HCT116 (cell line): ENCODE measurements at regions not wholly inside any gene's neighbourhood (a gene's known extent, or its start where the extent isn't known, plus 50 kb on each side); places are given as distances from the start of the nearest gene placed in this dataset.

Experiments
- ATAC-seq: fragments of 200-7000 bp; cut with Tn5 transposase; 2 replicates; pipeline ENCODE4 v1.9.1; 2020; ENCODE audit warnings: mild to moderate bottlenecking, moderate library complexity
- BruUV-seq: library from RNA; stranded (reverse); fragments of 400-500 nt; replicated peaks from 2 replicates; lab custom pipeline; 2021; lab: Mats Ljungman, UMichigan
- CTCF ChIA-PET: fragments of 300-600 bp; sonication (Branson Sonifier 250); formaldehyde crosslinking; loops from one replicate; lab custom pipeline; 2021; ENCODE audit warnings: antibody characterized with exemption; lab: Charles Lee
- POLR2A ChIA-PET: fragments of 300-600, 350-600 bp; sonication (Branson Sonifier 250); formaldehyde crosslinking; loops from one replicate; lab custom pipeline; 2021; ENCODE audit warnings: antibody characterized with exemption; lab: Charles Lee
- RAD21 ChIA-PET, 2 experiments: fragments of 300-600 bp; sonication (Branson Sonifier 250); formaldehyde crosslinking; loops; one replicate each; lab custom pipeline; 2023; ENCODE audit warnings: low total read pairs in 2 of 2; ENCODE audit not compliant: uncharacterized antibody in 2 of 2, unreplicated experiment in 2 of 2, low non-redundant PET in 1 of 2; lab: Charles Lee
- DNase-seq: peaks from one replicate; pipeline ENCODE4 v3.0.0-alpha.2; 2010; ENCODE audit warnings: low read depth, low spot score
- H2AFZ ChIP-seq: fragments of 200-600 bp; shearing (Covaris generic), sonication (generic); 2 replicates; pipeline ENCODE4 v1.6.1; 2017; ENCODE audit warnings: low read depth, mixed run types, mixed read lengths, antibody characterized with exemption, low read length; ENCODE audit not compliant: poor library complexity, severe bottlenecking
- H3K27ac ChIP-seq: 2 replicates; pipeline ENCODE4 v1.5.1; 2012; ENCODE audit warnings: low read depth, low read length
- H3K27me3 ChIP-seq: fragments of 200-600 bp; sonication (generic); 2 replicates; pipeline ENCODE4 v1.6.1; 2016; ENCODE audit warnings: mixed run types, low read length, mixed read lengths; ENCODE audit not compliant: insufficient read depth
- H3K36me3 ChIP-seq, 2 experiments: fragments of 200-500 bp in 1 of 2; fragments of 200-600 bp in 1 of 2; sonication (Bioruptor generic) in 1 of 2; sonication (generic) in 1 of 2; 2 replicates each; pipeline versions ENCODE4 v1.5.1 to v1.6.1; 2014 to 2016; ENCODE audit warnings: low read length in 2 of 2, inconsistent platforms in 1 of 2, mixed read lengths in 1 of 2, mixed run types in 1 of 2; ENCODE audit not compliant: insufficient read depth in 2 of 2, control insufficient read depth in 1 of 2
- H3K4me1 ChIP-seq, 2 experiments: fragments of 200-600 bp in 1 of 2; sonication (generic) in 1 of 2; 2 replicates each; pipeline versions ENCODE4 v1.5.1 to v1.6.1; 2012 to 2017; ENCODE audit warnings: low read length in 2 of 2, inconsistent platforms in 1 of 2, mild to moderate bottlenecking in 1 of 2, mixed read lengths in 1 of 2, mixed run types in 1 of 2, moderate library complexity in 1 of 2; ENCODE audit not compliant: insufficient read depth in 2 of 2, control insufficient read depth in 1 of 2
- H3K4me2 ChIP-seq: fragments of 200-600 bp; sonication (generic); 2 replicates; pipeline ENCODE4 v1.6.1; 2017; ENCODE audit warnings: mixed run types, low read length, mixed read lengths
- H3K4me3 ChIP-seq, 2 experiments: fragments of 200-600 bp in 1 of 2; sonication (generic) in 1 of 2; replicated peaks in 1 of 2; 2 replicates each; pipeline ENCODE4 v1.5.1; 2011 to 2016; ENCODE audit warnings: low read length in 2 of 2, control low read depth in 1 of 2, low read depth in 1 of 2, mild to moderate bottlenecking in 1 of 2, mixed read lengths in 1 of 2, mixed run types in 1 of 2
- H3K79me2 ChIP-seq: fragments of 200-600 bp; sonication (generic); 2 replicates; pipeline ENCODE4 v1.6.1; 2017; ENCODE audit warnings: mild to moderate bottlenecking, mixed run types, low read length, moderate library complexity, mixed read lengths; ENCODE audit not compliant: insufficient read depth
- H3K9ac ChIP-seq: fragments of 200-600 bp; sonication (generic); 2 replicates; pipeline ENCODE4 v1.6.1; 2016; ENCODE audit warnings: low read length, mixed read lengths
- H3K9me2 ChIP-seq: fragments of 200-600 bp; sonication (generic), shearing (Covaris generic); 2 replicates; pipeline ENCODE4 v1.6.1; 2017; ENCODE audit warnings: mixed run types, mild to moderate bottlenecking, moderate library complexity; ENCODE audit not compliant: insufficient read depth
- H3K9me3 ChIP-seq, 2 experiments: fragments of 200-500 bp in 1 of 2; fragments of 200-600 bp in 1 of 2; sonication (Bioruptor generic) in 1 of 2; sonication (generic) in 1 of 2; 2 replicates each; pipeline ENCODE4 v1.6.1; 2014 to 2017; ENCODE audit warnings: low read length in 2 of 2, mixed read lengths in 2 of 2, inconsistent platforms in 1 of 2, low read depth in 1 of 2, mild to moderate bottlenecking in 1 of 2, mixed run types in 1 of 2, moderate library complexity in 1 of 2; ENCODE audit not compliant: control insufficient read depth in 1 of 2, insufficient read depth in 1 of 2
- H4K20me1 ChIP-seq: fragments of 200-600 bp; sonication (generic), shearing (Covaris generic); 2 replicates; pipeline ENCODE4 v1.6.1; 2017; ENCODE audit warnings: mixed run types, mild to moderate bottlenecking, moderate library complexity; ENCODE audit not compliant: insufficient read depth
- CBX3 ChIP-seq: IDR thresholded peaks from 2 replicates; pipeline ENCODE4 v1.6.1; 2012; ENCODE audit warnings: low read depth
- CEBPB ChIP-seq: IDR thresholded peaks from 2 replicates; pipeline ENCODE4 v1.6.1; 2012; ENCODE audit warnings: low read depth
- ELF1 ChIP-seq: IDR thresholded peaks from 2 replicates; pipeline ENCODE4 v1.6.1; 2012; ENCODE audit warnings: low read depth, borderline replicate concordance
- EZH2 ChIP-seq: fragments of 200-600 bp; sonication (generic); IDR thresholded peaks from 2 replicates; pipeline ENCODE4 v1.6.1; 2017; ENCODE audit warnings: antibody characterized with exemption, mixed run types
- FOSL1 ChIP-seq: IDR thresholded peaks from 2 replicates; pipeline ENCODE4 v1.6.1; 2012; ENCODE audit warnings: low read depth
- MAX ChIP-seq: IDR thresholded peaks from 2 replicates; pipeline ENCODE4 v1.6.1; 2012
- POLR2AphosphoS5 ChIP-seq: IDR thresholded peaks from 2 replicates; pipeline ENCODE4 v1.6.1; 2011; ENCODE audit warnings: mild to moderate bottlenecking, low read depth, low read length, moderate library complexity
- RAD21 ChIP-seq: IDR thresholded peaks from 2 replicates; pipeline ENCODE4 v1.6.1; 2012; ENCODE audit warnings: low read depth, mild to moderate bottlenecking
- REST ChIP-seq: IDR thresholded peaks from 2 replicates; pipeline ENCODE4 v1.6.1; 2012; ENCODE audit warnings: low read depth
- TCF7L2 ChIP-seq: IDR thresholded peaks from 2 replicates; pipeline ENCODE4 v1.7.0; 2011; ENCODE audit warnings: borderline replicate concordance, inconsistent platforms; ENCODE audit not compliant: insufficient read depth, insufficient read length; ENCODE audit errors: extremely low read depth
- YY1 ChIP-seq: IDR thresholded peaks from 2 replicates; pipeline ENCODE4 v1.6.1; 2011; ENCODE audit warnings: low read length, low read depth, moderate library complexity, mild to moderate bottlenecking; ENCODE audit not compliant: insufficient replicate concordance; ENCODE audit errors: extremely low read depth
- intact Hi-C: fragments of 100-400 bp; cut with micrococcal nuclease; formaldehyde crosslinking; loops from 2 replicates; pipeline ENCODE4 v1.10.0; 2022
- TF ChIP-seq, protein P1 (sequence below), 3 experiments: fragments of 200-600 bp in 1 of 3; sonication (generic) in 1 of 3; IDR thresholded peaks in 2 of 3; conservative IDR thresholded peaks in 1 of 3; 2 replicates each; pipeline ENCODE4 v1.5.1; 2012 to 2017; ENCODE audit warnings: low read depth in 2 of 3, low read length in 2 of 3, antibody characterized with exemption in 1 of 3, borderline replicate concordance in 1 of 3, control low read depth in 1 of 3, mild to moderate bottlenecking in 1 of 3, mixed read lengths in 1 of 3, mixed run types in 1 of 3, moderate library complexity in 1 of 3; ENCODE audit not compliant: insufficient read depth in 1 of 3

DNA sequence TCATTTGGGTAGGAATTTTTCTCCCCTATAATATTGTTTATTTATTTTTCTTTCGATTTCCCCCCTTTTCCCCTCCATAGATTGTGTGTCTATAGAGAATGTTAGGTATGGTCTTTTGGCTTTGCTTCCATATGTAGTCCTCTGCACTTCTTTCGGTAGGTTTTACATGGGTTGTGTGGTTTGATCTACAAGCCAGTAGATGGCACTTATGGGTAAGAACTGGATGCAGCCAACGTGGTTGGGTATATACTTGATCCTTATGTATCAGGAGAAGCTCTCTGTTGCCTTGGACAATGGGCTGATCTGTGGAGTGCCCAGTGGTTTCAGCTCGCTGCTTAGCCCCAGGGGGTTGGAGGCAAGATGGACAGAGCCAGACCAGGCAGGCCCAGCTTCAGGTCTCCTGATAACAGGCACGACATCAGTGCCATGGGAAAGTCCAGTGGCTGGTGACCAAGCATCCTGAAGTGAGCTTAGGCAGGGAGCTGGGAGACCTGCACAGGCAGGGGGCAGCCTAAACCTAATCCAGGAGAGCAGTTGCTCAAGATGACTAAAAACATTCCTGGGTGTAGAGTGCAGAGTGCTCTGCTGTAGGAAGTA is 488.3 kb downstream of the CCDC85A start:
- intact Hi-C loops = no loop called here
- no peak overlapping the region for H3K4me2 ChIP-seq
- H4K20me1 ChIP-seq = no peaks in the 10 kb centered on the region
- no peak overlapping the region for H2AFZ ChIP-seq
- H3K4me3 ChIP-seq = no peak overlapping the region
- peaks cover 5 to 10% of the 10 kb centered on the region in 2 experiments; a peak in 2 of 4 replicates for H3K9me3 ChIP-seq
- no peaks in the 10 kb centered on the region for H3K79me2 ChIP-seq
- no TSS peak for BruUV-seq
- no peaks in the 10 kb centered on the region for H3K36me3 ChIP-seq
- no peak overlapping the region for H3K9ac ChIP-seq
- no peaks in the 10 kb centered on the region for H3K27me3 ChIP-seq
- RAD21 ChIA-PET = no interaction called here
- no peaks in the 10 kb centered on the region for H3K4me1 ChIP-seq
- no peak overlapping the region for H3K27ac ChIP-seq
- ATAC-seq = peak; percentile 63
- H3K9me2 ChIP-seq = no peaks in the 10 kb centered on the region; the same call in 1 of the 2 replicates
- POLR2A ChIA-PET = no interaction called here
- TF ChIP-seq, protein P1, sequence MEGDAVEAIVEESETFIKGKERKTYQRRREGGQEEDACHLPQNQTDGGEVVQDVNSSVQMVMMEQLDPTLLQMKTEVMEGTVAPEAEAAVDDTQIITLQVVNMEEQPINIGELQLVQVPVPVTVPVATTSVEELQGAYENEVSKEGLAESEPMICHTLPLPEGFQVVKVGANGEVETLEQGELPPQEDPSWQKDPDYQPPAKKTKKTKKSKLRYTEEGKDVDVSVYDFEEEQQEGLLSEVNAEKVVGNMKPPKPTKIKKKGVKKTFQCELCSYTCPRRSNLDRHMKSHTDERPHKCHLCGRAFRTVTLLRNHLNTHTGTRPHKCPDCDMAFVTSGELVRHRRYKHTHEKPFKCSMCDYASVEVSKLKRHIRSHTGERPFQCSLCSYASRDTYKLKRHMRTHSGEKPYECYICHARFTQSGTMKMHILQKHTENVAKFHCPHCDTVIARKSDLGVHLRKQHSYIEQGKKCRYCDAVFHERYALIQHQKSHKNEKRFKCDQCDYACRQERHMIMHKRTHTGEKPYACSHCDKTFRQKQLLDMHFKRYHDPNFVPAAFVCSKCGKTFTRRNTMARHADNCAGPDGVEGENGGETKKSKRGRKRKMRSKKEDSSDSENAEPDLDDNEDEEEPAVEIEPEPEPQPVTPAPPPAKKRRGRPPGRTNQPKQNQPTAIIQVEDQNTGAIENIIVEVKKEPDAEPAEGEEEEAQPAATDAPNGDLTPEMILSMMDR (IDR thresholded peaks at IDR 0.05 in 2 of 3, conservative IDR thresholded peaks at IDR 0.05 in 1 of 3; ENCODE audit: borderline replicate concordance in 1 of 3, insufficient read depth in 1 of 3, low read depth in 2 of 3, low read length in 2 of 3) = 0 out of 6 replicates have a peak, but pooled peaks of 2 of the 3 experiments have one; percentile 12 to 17
- TF ChIP-seq CEBPB (no peak), RAD21 (0 out of 2 replicates have a peak, but pooled peaks have one; percentile 7)
- DNase-seq = no peak
- CTCF ChIA-PET = no interaction called here

DNA sequence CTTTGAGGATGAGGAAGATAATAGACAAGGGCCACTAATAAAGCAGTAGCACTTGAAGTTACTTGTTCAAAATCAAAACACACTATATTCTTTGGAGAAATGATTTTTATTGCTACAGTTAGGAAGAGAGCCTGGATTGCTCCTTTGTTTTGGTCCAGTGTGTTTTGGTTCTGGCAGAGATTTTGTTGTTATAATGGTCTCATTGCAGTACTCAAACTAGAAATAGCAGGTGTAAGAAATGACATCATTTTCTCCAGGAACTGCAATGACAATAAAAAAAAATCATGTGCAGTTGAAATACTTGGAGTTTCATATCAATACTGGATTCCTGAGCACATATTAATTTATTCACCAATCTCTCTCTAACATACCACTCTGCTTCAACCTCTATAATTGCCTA is 490.3 kb downstream of the CCDC85A start:
- H3K27ac ChIP-seq = no peak overlapping the region
- no peak overlapping the region for H3K9ac ChIP-seq
- H3K27me3 ChIP-seq = no peaks in the 10 kb centered on the region
- ChIA-PET CTCF (no interaction called here), POLR2A (no interaction called here)
- H3K4me3 ChIP-seq = no peak overlapping the region
- H3K9me2 ChIP-seq = no peaks in the 10 kb centered on the region; the same call in 1 of the 2 replicates
- H3K79me2 ChIP-seq = no peaks in the 10 kb centered on the region
- H4K20me1 ChIP-seq = no peaks in the 10 kb centered on the region
- H3K4me2 ChIP-seq = no peak overlapping the region
- no peak for DNase-seq
- H3K9me3 ChIP-seq = peaks cover 5 to 10% of the 10 kb centered on the region in 2 experiments; a peak in 2 of 4 replicates
- TF ChIP-seq CBX3 (no peak), ELF1 (no peak), MAX (no peak), YY1 (no peak), FOSL1 (no peak), EZH2 (no peak), REST (no peak), TCF7L2 (no peak), CEBPB (no peak), POLR2AphosphoS5 (no peak)
- TF ChIP-seq, all 23 proteins: peak for 0
- no peaks in the 10 kb centered on the region for H3K4me1 ChIP-seq
- no TSS peak for BruUV-seq
- ATAC-seq = no peak
- RAD21 ChIA-PET = no interaction called here
- no peaks in the 10 kb centered on the region for H3K36me3 ChIP-seq
- intact Hi-C loops = no loop called here
- H2AFZ ChIP-seq = no peak overlapping the region
